OCI-LY1 (cell line): ENCODE measurements at regions not wholly inside any gene's neighbourhood (a gene's known extent, or its start where the extent isn't known, plus 50 kb on each side); places are given as distances from the start of the nearest gene placed in this dataset.

ENCODE experiments used
- CTCF ChIP-seq: fragments of 200-600 bp; sonication (generic), shearing (Covaris generic); IDR thresholded peaks from 2 replicates; pipeline ENCODE4 v1.5.1; 2017; ENCODE audit warnings: mild to moderate bottlenecking, antibody characterized with exemption, low read length, moderate library complexity, mixed read lengths
- EZH2 ChIP-seq: fragments of 200-600 bp; sonication (generic), shearing (Covaris generic); IDR thresholded peaks from 2 replicates; pipeline ENCODE4 v1.8.0; 2017; ENCODE audit warnings: borderline replicate concordance, mixed run types, mild to moderate bottlenecking, antibody characterized with exemption, low read length, moderate library complexity, mixed read lengths

DNA sequence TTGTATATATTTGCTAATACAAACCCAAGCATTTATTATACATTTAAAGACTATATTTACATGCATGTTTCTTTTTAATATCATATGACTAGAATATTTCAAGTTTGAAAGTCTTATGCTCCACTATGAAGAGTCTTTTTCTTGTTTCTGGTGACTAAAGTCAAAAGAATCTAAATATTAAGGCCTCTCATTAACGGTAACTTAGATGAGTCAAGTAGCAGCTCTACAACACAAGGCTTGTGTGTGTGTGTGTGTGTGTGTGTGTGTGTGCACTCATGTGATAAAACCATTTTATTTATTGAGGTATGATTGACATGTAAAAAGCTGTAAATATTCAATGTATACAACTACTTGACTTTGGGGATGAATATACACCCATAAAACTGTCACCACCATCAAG is 275.6 kb downstream of the TFAP2B start:
- TF ChIP-seq CTCF (no peak), EZH2 (no peak)
